GM18499 (cell line): ENCODE measurements at regions not wholly inside any gene's neighbourhood (a gene's known extent, or its start where the extent isn't known, plus 50 kb on each side); places are given as distances from the start of the nearest gene placed in this dataset.
"Not testable (repeated sequence)": the region's sequence is repeated elsewhere in the genome, so short reads cannot be mapped to it uniquely, and the experiment has no call there.

Experiments used
- ATAC-seq: cut with Tn5 transposase; IDR thresholded peaks from one replicate; pipeline ENCODE4 v1.9.1; 2021; ENCODE audit warnings: moderate number of reproducible peaks; ENCODE audit not compliant: insufficient read depth, unreplicated experiment

DNA sequence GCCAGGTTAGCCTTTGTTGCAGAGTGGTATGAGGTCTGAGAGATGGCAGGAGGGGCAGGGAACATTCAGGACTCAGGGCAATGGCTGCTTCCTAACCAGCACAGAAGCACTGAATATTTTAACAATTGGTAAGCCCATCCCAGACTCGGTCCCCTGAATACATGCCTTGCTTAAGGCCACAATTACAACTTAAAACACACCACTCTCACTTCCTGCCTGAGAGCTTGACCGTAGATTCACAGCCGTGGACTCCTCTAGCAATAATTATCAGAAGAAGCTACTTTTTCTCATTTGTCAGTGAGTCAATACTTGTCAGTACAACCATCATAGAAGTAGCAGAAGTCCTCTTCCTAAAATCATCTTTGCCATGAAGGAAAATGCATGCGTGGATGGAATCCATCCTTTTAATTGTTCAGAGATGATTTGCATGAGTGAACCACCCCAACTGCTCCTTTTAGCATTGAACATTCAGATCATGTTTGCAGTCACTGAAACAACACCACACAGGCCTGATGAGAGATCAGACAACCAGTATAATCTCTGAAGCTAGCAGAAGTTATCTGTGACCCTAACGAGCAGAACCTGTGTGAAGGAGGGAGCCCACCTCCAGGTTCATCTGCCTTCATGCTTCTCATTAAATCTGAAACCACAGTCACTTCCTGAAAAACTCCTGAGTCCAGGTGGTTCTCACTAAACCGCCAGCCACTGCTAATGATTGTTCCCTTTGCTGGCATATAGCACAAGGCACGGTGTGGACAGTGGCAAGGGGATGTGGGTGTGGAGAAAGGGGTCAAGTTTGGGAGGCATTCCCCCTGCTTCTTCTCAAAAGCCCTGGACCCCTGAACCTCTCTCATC is 333.9 kb upstream of the CNR1 start:
- no peak for ATAC-seq

DNA sequence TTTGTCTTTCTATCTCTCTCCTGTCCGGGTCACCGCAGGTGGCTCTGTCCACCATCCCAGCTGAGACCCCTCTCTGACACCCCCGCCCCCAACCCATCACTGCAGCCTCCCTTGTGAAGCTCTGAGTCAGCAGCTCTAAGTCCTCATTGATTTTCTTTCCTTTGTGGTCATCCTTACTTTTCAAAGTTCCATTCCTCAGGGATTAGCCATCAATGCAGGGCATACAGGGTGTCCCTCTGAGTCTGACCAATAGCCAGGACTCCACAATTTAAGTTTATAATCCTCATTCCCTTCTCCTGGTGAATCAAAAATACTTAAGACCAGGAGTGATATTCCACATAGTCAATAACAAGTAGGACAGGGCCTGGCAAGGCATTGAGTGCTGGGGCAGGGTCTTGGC is 333.3 kb upstream of the CNR1 start:
- ATAC-seq = no peak

DNA sequence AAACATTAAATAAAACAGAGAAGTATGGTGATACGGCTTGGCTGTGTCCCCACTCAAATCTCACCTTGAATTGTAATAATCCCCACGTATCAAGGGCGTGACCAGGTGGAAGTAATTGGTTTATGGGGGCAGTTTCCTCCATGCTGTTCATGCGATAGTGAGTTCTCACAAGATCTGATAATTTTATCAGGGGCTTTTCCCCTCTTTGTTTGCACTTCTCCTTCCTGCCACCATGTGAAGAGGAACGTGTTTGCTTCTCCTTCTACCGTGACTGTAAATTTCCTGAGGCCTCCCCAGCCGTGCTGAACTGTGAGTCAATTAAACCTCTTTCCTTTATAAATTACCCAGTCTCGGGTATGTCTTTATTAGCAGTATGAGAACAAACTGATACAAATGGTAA is 331.3 kb upstream of the CNR1 start:
- not testable (repeated sequence) for ATAC-seq

DNA sequence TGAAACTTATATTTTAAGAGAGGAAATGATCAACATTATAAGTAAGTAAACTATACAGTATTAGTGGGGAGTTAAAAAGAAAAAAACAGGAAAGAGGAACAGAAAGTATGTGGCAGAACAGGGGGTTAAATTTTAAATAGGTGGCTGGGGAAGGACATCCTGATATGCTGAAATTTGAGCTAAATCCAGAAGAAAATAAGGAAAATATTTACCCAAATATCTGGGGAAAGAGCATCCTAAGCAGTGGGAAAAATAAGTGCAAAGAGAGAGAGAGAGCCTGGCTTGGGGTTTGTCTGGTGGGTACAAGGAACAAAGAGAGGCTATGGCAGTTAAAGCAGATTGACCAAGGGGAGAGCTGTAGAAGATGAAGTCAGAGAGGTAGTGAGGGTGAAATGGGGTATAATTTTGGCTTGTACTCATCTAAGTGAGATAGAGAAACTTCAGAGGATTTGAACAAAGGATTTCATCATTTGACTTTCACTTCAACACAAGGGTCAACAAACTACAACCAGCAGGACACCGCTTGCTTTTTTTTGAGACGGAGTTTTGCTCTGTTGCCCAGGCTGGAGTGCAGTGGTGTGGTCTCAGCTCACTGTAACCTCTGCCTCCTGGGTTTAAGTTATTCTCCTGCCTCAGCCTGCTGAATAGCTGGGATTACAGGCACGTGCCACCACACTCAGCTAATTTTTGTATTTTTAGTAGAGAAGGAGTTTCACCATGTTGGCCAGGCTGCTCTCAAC is 328.4 kb upstream of the CNR1 start:
- ATAC-seq = peak; percentile 59

DNA sequence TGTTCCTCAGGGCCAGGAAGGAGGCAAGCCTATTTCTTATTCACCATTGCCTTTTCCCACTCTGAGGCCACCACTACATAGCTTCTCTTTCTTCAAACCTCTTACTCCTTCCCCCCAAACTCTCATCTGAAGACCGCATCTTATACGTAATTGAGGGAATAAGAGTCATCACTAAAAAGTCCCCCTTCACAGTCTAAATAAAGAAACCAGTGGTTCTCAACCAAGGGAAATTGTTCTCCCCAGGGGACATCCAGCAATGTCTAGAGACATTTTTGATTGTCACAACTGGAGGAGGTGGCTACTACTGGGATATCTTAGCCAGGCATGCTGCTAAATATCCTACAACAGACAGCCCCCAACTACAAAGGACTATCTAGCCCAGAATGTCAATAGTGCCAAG is 327.6 kb upstream of the CNR1 start:
- no peak for ATAC-seq

DNA sequence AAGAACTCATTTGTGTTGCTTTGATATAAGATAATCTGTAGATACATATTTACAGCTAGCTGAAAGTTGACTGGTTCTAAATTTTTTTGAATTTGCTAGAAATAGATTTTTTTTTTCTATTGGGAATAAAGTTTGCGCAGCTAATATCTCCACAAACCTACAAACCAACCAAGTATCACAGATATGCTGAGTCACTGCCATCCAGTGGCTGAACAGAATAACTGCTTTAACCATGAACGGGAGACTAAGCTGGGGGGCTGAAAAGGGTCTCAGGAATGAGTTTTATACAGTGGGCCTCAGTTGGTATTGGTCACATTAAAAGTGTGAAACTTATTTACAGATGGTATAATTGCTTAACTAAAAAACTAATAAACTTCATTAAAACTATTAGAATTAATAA is 326.7 kb upstream of the CNR1 start:
- no peak for ATAC-seq

DNA sequence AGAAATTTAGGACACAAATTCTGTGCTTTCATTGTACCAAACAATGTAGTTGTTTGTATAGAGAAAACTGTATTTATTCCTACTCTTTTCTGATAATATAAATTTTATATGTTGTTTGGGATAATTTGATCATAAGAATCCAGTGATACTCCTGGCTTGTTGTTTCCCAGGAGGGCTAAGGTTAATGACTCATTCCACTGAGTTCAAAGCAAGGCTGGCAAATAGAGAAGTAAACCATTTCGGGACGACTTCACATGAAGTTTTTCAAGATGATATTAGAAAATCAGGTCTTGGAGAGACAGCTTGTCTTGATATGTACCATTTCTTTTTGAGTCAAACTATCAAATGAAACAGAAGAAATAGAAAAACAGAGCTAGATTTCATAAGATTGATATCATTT is 326.1 kb upstream of the CNR1 start:
- ATAC-seq = no peak

DNA sequence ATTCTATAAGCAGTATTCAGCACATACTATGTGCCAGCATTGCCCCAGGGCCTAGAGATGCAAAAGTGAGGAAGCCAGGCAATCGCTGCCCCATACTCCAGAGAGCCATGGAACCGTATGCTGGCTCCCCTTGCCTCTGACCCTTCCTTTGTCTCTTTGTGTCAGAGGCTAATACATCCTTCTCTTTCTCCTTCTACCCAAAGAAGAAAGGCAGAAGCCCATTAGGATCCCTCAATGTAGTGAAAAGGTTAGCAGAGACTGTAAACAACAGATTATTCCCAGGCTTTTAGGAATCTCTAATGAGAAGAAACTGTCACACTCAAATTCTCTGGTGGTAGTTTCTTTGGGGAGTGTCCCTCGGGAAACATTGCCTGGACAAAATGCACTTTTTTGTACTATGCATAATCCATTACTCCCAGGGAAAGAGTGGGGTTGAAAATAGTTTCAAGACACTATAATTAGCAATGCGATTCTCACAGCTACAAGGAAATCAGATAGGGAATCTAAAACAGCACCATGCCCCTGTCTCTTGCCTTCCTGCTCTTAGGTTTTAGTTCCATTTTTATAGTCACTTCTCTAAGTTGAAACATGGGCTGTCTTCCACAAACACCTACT is 325.2 kb upstream of the CNR1 start:
- no peak for ATAC-seq

DNA sequence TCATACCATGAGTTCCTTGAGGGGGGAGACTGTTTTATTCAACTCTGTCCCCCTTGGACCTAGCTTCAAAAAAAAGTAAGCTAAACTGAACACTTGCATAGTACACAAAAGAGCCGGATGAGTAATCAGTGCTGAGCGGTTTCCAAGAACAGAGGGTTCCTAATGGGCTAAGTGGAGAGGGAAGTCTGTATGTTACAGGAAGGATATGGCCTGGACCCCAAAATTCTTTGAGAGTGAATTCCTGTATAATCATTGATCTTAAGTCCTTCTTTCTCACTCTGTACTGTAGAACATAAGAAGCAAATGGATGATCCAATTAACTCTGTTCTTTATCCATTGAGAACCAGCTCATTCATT is 324.7 kb upstream of the CNR1 start:
- no peak for ATAC-seq

DNA sequence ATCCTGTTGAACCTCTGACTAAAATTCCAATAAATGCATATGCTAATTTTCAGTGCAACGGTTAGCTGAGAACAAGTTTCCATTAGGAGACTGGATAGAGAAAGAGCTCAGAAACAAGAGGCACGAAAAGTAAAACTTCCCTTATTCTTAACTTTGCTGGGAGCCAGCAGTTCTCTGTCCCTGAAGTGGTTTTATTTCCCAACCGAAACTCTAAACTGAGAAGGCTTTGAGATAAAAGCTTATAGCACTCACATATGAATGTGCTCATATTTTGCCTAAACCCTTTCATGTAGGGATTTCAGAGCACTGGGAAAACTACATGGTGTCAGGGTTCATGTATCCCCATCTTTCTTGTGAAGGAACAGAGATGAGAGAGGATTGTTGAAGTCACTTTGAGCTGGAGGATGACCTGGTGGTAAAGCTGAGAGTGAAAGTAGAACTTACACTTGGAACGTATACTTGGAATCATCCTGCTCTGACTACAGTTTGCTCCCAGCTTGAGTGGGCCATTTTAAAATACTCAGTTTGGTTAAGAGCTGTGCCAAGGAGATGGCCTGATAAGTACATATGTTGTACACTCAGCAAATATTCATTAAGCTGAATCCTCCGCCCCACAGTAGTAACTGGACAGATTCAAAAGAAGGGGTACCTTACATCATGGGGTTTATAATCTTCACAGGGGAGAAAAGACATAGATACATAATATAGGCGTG is 324.2 kb upstream of the CNR1 start:
- no peak for ATAC-seq

DNA sequence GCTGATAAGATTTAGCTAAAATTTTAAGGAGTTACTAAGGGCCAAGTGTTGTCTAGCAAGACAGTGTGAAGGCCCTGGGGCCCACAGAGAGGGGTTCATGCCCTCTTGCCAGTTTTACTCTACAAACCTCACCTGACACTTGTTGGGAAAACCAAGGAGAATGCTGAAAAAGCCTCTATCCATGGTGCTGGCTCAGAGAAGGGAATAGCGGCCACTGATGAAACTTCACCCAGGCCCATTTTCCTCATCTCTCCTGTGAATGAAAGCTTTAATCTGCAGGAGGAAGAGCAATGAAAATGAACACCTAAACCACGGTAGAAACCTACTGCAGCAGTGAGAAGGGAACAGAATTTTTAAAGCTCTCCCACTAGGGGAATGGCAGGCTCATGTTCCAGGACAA is 317.3 kb upstream of the CNR1 start:
- no peak for ATAC-seq

DNA sequence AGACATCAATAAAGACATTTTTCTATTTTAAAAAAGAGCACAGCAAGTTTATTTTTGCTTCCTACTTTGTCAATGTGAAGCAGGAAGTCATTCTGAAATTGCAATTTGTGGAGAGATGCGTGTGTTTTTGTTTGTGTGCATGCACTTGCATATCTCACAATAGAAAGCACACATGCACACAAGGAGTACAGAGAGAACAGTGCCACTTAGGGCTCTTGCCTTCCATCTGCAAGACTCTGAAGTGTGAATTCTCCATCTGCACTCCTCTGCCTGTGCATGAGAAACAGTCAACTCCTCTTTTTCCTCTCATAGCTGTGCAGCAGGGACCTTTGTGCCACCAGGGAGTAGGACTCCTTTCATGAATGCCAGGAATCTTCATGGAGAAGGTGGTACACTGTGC is 316.3 kb upstream of the CNR1 start:
- no peak for ATAC-seq

DNA sequence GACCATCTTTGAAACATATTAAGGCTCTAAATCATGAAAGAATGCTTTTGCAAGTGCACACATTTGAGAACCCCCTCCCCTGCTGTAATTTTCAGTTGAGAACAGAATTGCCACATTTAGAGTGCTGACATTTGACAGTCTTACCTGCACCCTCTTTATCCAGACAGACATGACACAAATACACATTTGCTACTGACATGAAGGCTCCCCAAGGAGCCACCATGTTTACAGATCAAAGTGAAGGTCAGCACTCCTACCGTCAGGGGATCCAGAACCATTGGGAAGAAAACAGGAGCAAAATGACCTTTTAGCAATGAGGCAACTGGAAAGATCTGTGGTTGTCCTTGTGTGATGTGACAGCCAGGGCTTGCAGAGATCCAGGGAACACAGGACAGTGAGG is 315.4 kb upstream of the CNR1 start:
- no peak for ATAC-seq

DNA sequence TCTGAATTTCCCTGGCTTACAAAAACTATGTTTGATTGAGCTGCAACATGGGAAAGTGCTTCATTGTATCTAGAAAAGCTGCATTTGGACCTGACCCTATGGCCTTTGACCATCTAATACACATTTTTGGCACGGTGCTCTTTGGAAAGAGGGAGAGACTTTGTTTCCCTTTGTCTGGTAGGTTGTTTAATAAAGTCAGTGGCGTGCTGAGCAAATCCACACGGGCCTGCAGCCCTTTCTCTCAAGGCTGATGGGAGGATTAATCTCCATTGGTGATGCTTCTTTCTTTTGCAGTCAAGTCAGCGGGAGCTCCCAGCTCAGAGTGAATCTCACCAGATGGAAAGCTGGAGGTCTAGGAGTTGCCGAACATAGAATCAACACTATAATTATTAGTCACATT is 314.7 kb upstream of the CNR1 start:
- ATAC-seq = no peak

DNA sequence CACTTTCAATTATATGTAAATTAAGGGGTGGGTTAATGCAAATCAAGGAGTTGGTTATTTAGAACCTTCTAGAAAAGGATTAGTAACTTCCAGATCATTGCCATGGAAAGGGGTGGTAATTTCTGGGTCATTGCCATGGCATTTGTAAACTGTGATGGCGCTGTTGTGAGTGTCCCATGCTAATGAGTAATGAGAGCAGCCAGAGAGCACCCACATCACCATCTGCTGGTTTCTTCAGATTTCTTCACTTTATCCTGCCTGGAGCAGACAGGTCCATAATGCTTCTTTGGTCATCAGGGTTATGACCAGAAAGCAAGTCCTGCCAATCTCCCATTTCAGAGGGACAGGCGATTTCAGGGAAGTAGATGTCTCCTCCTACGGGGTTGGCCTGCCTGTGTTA is 311.3 kb upstream of the CNR1 start:
- no peak for ATAC-seq

DNA sequence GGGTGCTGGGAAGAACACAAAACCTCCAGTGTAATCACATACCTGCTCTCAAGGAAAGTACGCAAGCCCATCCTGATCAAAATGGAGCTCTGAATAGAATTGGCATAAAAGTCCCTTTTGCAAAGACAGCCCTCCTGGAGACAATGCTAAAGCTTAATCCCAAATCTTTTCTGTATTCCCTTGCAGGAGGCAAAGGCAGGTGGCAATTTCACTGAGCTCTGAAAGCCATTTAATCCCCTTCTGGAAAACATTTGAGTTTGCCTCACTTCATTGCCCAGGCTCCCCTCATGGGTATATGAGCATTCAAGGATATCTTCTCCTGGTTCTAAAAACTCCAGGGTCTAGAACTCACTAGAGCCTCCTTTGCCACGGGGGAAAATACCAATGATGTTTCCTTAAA is 310.2 kb upstream of the CNR1 start:
- no peak for ATAC-seq

DNA sequence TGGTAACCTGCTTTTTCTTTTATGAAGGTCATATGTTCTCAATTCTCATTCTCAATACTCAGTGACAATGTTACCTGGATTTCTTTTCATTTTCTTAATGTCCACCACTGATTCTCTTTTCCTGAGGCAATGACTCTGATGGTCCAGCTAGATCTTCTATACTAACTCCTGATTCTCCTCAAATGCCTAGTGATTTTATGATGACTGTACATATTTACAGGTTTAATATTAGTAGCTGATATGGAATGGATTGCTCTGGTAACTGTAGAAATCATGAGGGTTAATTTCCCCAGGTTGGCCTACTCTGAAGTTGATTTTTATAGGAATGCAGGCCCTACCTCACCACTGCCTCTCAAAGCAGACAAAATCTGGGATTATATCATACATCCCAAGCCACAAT is 308.6 kb upstream of the CNR1 start:
- ATAC-seq = no peak

DNA sequence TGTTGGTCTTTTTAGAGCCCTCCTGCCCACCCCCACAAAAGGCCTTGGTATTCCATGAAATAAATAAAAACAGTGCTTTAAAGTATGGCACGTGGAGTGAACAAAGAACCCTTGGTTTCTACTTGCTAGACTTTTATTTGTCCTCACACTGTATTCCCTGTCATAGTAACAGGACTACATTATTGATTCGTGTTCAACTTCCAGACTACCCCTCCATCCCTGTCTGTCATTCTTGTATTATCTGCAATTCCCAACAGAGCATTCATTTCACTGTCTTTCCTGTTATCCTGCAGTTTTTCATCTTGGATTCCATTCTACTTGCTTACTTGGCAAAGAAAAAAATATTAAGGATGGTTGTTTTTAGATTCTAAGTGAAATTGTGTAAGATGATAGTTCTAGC is 307.4 kb upstream of the CNR1 start:
- no peak for ATAC-seq

DNA sequence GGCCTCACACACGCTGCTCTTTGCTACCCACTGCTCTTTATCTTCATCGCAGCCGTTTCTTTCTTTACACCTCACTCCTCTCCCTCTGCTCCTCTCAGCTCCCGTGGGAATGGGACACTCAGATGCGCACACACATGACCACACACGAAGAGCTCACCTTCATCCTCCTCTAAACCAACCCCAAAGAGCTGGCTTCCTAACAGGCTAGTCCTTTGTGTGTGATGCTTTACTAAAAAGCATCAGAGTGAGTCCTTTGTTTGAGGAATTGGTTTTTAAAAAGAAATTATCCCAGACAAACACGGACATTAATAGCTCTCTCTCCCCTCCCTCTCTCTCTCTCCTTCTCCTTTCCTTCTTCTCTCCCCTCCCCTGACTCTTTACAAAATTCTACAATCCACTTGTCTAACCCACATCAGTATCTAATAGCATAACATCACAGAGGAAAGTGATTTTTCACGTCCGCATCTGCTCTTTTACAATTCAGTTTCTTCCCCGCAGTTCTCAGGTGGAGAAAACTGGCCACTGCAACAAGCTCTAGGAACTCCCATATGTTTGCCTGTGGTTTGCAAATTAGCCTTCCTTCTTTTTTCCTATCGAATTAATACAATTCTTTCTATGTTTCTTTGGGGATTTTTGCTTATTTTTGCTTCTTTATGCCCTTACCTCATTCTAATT is 306.8 kb upstream of the CNR1 start:
- no peak for ATAC-seq

DNA sequence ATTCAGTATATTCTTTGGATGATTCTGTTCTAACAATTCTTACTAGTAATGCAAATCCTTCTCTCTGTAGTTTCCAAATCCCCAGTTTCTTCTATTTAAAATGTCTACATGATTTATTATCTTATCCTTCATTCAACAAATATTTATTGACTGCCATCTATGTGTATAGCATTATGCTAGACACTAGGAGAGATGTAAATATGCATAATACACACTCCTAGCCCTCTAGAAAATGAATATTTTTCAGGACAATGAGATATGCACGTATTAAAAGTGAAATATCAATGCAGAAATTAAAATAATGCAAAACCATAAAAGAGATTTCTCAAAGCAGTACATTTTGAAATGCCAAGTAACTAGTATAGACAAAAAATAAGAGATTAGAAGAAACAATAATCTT is 293.5 kb upstream of the CNR1 start:
- ATAC-seq = no peak
